Sigmoid colon (tissue), 6 donors: ENCODE measurements at regions not wholly inside any gene's neighbourhood (a gene's known extent, or its start where the extent isn't known, plus 50 kb on each side); places are given as distances from the start of the nearest gene placed in this dataset.

Source experiments
- DNase-seq: peaks from one replicate; pipeline ENCODE4 v3.0.0-alpha.2; 2019
- H3K27ac ChIP-seq, 4 donors: fragments of 200-600 bp; sonication (generic); one replicate each; pipeline ENCODE4 v1.5.1; 2016 to 2019; ENCODE audit warnings: mild to moderate bottlenecking in 1 of 4
- H3K27me3 ChIP-seq, 3 donors: fragments of 200-600 bp; sonication (generic); one replicate each; pipeline ENCODE4 v1.5.1; 2019; ENCODE audit warnings: mild to moderate bottlenecking in 1 of 3
- H3K36me3 ChIP-seq, 4 donors: fragments of 200-600 bp; sonication (generic); one replicate each; pipeline ENCODE4 v1.5.1; 2016 to 2019
- H3K4me1 ChIP-seq, 4 donors: fragments of 200-600 bp; sonication (generic); one replicate each; pipeline ENCODE4 v1.5.1; 2017 to 2019
- H3K4me3 ChIP-seq, 4 donors: fragments of 200-600 bp; sonication (generic); one replicate each; pipeline ENCODE4 v1.5.1; 2017 to 2019; ENCODE audit warnings: mild to moderate bottlenecking in 2 of 4, moderate library complexity in 1 of 4
- H3K9me3 ChIP-seq, 4 donors: fragments of 200-600 bp in 3 of 4; sonication (generic) in 3 of 4; one replicate each; pipeline versions ENCODE4 v1.5.1 to v1.6.1; 2013 to 2019
- CTCF ChIP-seq, 4 experiments: fragments of 450-650 bp in 3 of 4; fragments of 200-600 bp in 1 of 4; IDR thresholded peaks; one replicate each; pipeline ENCODE4 v1.5.1; 2016 to 2019; ENCODE audit warnings: antibody characterized with exemption in 4 of 4, mild to moderate bottlenecking in 3 of 4, moderate library complexity in 2 of 4
- EP300 ChIP-seq, 4 donors: sonication (generic); formaldehyde crosslinking; IDR thresholded peaks; one replicate each; pipeline ENCODE4 v1.6.1; 2017; ENCODE audit warnings: antibody characterized with exemption in 4 of 4
- POLR2A ChIP-seq, 2 donors: fragments of 450-650 bp; IDR thresholded peaks; one replicate each; pipeline ENCODE4 v1.6.1; 2016; ENCODE audit warnings: antibody characterized with exemption in 2 of 2, mild to moderate bottlenecking in 2 of 2, moderate library complexity in 2 of 2
- POLR2AphosphoS5 ChIP-seq, 4 donors: sonication (generic); formaldehyde crosslinking; IDR thresholded peaks; one replicate each; pipeline ENCODE4 v1.6.1; 2017; ENCODE audit warnings: antibody characterized with exemption in 4 of 4
- WGBS, 2 donors: extraction: QIAGEN DNeasy Blood & Tissue Kit; methylation state at CpG; one replicate each; pipeline ENCODE4 v1.1.7; 2013; 5-methylcytosine and 5-hydroxymethylcytosine counted together
- intact Hi-C: fragments of 100-400 bp; cut with DNase I; formaldehyde crosslinking; loops from one replicate; pipeline ENCODE4 v1.15.1; 2023
- donor health status: healthy with polysubstance abuse.
- donor health status: healthy.

DNA sequence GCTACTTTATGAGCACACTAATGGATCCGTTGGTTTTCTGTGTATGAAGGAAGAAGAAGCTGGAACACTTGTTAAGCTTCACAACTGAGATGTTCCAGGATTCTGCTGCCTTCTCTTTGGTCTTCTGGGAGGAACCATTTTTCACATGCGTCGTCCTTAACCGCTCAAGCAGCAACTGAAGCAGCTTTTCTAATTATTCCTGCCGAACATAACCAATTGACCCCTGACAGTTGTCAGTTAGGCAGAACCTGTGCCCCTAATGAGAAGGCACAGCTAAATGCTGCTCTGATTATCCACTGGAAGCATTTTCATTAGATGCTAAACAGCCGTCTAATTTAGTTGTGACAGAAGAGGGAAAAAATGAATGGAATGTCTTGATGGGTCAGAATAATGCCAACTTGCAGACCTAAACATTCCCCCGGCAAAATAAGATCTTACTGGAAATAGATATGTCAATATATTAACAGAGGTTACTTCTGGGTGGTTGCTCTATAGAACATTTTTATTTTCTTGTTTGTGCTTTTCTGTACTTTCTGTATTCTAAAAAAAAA is 85.0 kb upstream of the SMLR1 start:
- intact Hi-C loops = no loop called here
- DNase-seq = no peak
- 79 to 85% methylated on average over 7 of the region's 7 CpGs for WGBS, 2 donors

GRCh38 chr6:130743175-130743574 is 84.0 kb upstream of the SMLR1 start:
- no peak for DNase-seq
- no peaks in the 10 kb centered on the region for H3K9me3 ChIP-seq
- intact Hi-C loops = no loop called here
- H3K4me1 ChIP-seq = peaks cover 0 to 3% (median 0%) of the 10 kb centered on the region in 4 donors
- no peaks in the 10 kb centered on the region for H3K27me3 ChIP-seq
- no peak overlapping the region for H3K4me3 ChIP-seq
- TF ChIP-seq POLR2AphosphoS5 (IDR thresholded peaks at IDR 0.05) (no peak), CTCF (IDR thresholded peaks at IDR 0.05) (no peak), EP300 (IDR thresholded peaks at IDR 0.05) (no peak), POLR2A (IDR thresholded peaks at IDR 0.05) (no peak)
- H3K36me3 ChIP-seq = no peaks in the 10 kb centered on the region
- 45 to 46% methylated on average over 2 of the region's 2 CpGs for WGBS, 2 donors
- H3K27ac ChIP-seq = no peak overlapping the region

More for the DNA sequence above, 85.0 kb upstream of the SMLR1 start:
- no peak overlapping the region for H3K4me3 ChIP-seq
- no peak overlapping the region for H3K27ac ChIP-seq
- H3K4me1 ChIP-seq = peaks cover 0 to 3% (median 0%) of the 10 kb centered on the region in 4 donors
- no peaks in the 10 kb centered on the region for H3K27me3 ChIP-seq
- no peaks in the 10 kb centered on the region for H3K9me3 ChIP-seq
- no peaks in the 10 kb centered on the region for H3K36me3 ChIP-seq
- no peak for TF ChIP-seq CTCF (IDR thresholded peaks at IDR 0.05)
- TF ChIP-seq POLR2AphosphoS5 (IDR thresholded peaks at IDR 0.05) = no peak
- no peak for TF ChIP-seq EP300 (IDR thresholded peaks at IDR 0.05)
- no peak for TF ChIP-seq POLR2A (IDR thresholded peaks at IDR 0.05)

- no peak for DNase-seq
- H3K36me3 ChIP-seq = no peaks in the 10 kb centered on the region
- H3K4me3 ChIP-seq = no peak overlapping the region
- intact Hi-C loops = no loop called here
- H3K27ac ChIP-seq = no peak overlapping the region
- WGBS, 2 donors = 63 to 81% methylated on average over 2 of the region's 2 CpGs
- TF ChIP-seq POLR2A (IDR thresholded peaks at IDR 0.05) (no peak), EP300 (IDR thresholded peaks at IDR 0.05) (no peak), CTCF (IDR thresholded peaks at IDR 0.05) (no peak), POLR2AphosphoS5 (IDR thresholded peaks at IDR 0.05) (no peak)
- H3K4me1 ChIP-seq = peaks cover 0 to 3% (median 0%) of the 10 kb centered on the region in 4 donors
- H3K27me3 ChIP-seq = no peaks in the 10 kb centered on the region
- no peaks in the 10 kb centered on the region for H3K9me3 ChIP-seq
Observed at GRCh38 chr6:130744576-130745366, 82.4 kb upstream of the SMLR1 start.

DNA sequence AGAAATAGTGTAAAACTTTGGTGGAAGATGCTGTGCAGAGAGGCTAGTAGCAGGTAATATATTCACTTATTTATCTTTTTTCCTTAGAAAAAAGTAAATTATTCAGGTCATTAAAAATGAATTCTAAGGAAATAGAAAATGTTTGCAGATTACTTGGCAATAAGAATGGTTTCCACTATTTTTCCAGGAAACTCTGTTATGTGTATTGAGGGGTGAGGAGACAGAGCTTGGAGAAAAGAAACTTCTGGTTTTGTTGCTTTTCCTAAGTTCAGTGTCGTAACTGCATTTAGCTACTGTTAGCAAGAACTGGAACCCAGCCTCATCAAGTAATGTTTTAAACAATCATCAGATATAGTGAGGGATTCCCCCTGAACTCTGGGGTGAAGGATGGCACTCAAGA is 79.2 kb upstream of the SMLR1 start:
- no peak for DNase-seq
- Histone ChIP-seq H3K4me1 (no peaks in the 10 kb centered on the region), H3K27ac (no peak overlapping the region), H3K27me3 (no peaks in the 10 kb centered on the region), H3K4me3 (no peak overlapping the region), H3K9me3 (peaks cover 0 to 1% (median 0%) of the 10 kb centered on the region in 4 donors), H3K36me3 (no peaks in the 10 kb centered on the region)
- no peak for TF ChIP-seq CTCF (IDR thresholded peaks at IDR 0.05)
- TF ChIP-seq POLR2A (IDR thresholded peaks at IDR 0.05) = no peak
- TF ChIP-seq EP300 (IDR thresholded peaks at IDR 0.05) = no peak
- TF ChIP-seq POLR2AphosphoS5 (IDR thresholded peaks at IDR 0.05) = no peak
- 84 to 87% methylated on average over 1 of the region's 1 CpG for WGBS, 2 donors
- intact Hi-C loops = no loop called here
